ENCODE measurements at regions not wholly inside any gene's neighbourhood (a gene's known extent, or its start where the extent isn't known, plus 50 kb on each side); places are given as distances from the start of the nearest gene placed in this dataset.
"Not testable (repeated sequence)": the region's sequence is repeated elsewhere in the genome, so short reads cannot be mapped to it uniquely, and the experiment has no call there.

- not testable (repeated sequence) for H3K36me3 ChIP-seq; H3K27ac ChIP-seq; H3K9me3 ChIP-seq; ATAC-seq (ENCODE audit: insufficient number of reproducible peaks, low FRiP score, low read depth); H3K27me3 ChIP-seq (replicated peaks; ENCODE audit: insufficient read depth); DNase-seq (ENCODE audit: low spot score); H3K4me1 ChIP-seq (ENCODE audit: control insufficient read depth in 1 of 2, low read depth in 2 of 2); H3K4me3 ChIP-seq
Observed at GRCh38 chr3:75840160-75840559, 54.8 kb upstream of the ZNF717 start.

DNA sequence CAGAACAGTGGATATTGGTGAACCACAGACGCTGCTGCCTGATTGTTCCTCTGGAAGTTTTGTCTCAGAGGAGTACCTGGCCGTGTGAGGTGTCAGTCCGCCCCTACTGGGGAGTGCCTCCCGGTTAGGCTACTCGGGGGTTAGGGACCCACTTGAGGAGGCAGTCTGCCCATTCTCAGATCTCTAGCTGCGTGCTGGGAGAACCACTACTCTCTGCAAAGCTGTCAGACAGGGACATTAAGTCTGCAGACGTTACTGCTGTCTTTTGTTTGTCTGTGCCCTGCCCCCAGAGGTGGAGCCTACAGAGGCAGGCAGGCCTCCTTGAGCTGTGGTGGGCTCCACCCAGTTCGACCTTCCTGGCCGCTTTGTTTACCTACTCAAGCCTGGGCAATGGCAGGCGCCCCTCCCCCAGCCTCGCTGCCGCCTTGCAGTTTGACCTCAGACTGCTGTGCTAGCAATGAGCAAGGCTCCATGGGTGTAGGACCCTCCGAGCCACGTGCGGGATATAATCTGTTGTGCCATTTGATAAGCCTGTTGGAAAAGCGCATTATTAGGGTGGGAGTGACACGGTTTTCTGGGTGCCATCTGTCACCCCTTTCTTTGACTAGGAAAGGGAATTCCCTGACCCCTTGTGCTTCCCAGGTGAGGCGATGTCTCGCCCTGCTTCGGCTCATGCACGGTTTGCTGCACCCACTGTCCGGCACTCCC is 65.1 kb upstream of the ZNF717 start:
- not testable (repeated sequence) for ATAC-seq (ENCODE audit: insufficient number of reproducible peaks, low FRiP score, low read depth); H3K4me1 ChIP-seq (ENCODE audit: control insufficient read depth in 1 of 2, low read depth in 2 of 2); H3K36me3 ChIP-seq

GRCh38 chr3:75863130-75863529 is 77.8 kb upstream of the ZNF717 start:
- no peaks in the 10 kb centered on the region for H3K27me3 ChIP-seq (replicated peaks; ENCODE audit: insufficient read depth)
- ATAC-seq (ENCODE audit: insufficient number of reproducible peaks, low FRiP score, low read depth): no peak

More for the DNA sequence above, 65.1 kb upstream of the ZNF717 start:
- H3K27me3 ChIP-seq (replicated peaks; ENCODE audit: insufficient read depth); H3K9me3 ChIP-seq; H3K4me3 ChIP-seq; H3K27ac ChIP-seq; DNase-seq (ENCODE audit: low spot score): not testable (repeated sequence)

DNA sequence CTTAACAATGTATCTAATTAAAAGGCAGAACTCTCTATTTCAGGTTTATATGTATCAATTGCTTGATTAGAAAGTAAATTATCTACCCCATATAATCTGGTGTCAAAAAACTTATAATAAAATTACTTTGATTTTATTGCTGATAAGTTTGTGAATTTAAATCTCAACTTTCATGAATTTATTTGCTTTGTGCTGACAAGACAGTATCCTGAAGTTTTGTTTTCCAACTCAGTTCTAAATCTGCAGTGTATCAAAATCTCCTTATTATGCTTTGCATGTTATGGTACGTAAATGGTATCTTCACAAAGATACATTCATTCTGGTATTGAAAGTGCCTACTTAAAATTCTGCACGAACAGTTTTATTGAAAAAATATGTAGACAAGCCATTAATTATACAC is 78.5 kb upstream of the ZNF717 start:
- DNase-seq (ENCODE audit: low spot score): no peak
- ATAC-seq (ENCODE audit: insufficient number of reproducible peaks, low FRiP score, low read depth): no peak
- TF ChIP-seq, protein P1, sequence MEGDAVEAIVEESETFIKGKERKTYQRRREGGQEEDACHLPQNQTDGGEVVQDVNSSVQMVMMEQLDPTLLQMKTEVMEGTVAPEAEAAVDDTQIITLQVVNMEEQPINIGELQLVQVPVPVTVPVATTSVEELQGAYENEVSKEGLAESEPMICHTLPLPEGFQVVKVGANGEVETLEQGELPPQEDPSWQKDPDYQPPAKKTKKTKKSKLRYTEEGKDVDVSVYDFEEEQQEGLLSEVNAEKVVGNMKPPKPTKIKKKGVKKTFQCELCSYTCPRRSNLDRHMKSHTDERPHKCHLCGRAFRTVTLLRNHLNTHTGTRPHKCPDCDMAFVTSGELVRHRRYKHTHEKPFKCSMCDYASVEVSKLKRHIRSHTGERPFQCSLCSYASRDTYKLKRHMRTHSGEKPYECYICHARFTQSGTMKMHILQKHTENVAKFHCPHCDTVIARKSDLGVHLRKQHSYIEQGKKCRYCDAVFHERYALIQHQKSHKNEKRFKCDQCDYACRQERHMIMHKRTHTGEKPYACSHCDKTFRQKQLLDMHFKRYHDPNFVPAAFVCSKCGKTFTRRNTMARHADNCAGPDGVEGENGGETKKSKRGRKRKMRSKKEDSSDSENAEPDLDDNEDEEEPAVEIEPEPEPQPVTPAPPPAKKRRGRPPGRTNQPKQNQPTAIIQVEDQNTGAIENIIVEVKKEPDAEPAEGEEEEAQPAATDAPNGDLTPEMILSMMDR (IDR thresholded peaks at IDR 0.05): no peak
- H3K4me3 ChIP-seq: no peak overlapping the region
- H3K27ac ChIP-seq: no peak overlapping the region
- H3K36me3 ChIP-seq: no peaks in the 10 kb centered on the region
- H3K27me3 ChIP-seq (replicated peaks; ENCODE audit: insufficient read depth): no peaks in the 10 kb centered on the region
- H3K9me3 ChIP-seq: no peaks in the 10 kb centered on the region
- no peaks in the 10 kb centered on the region for H3K4me1 ChIP-seq (ENCODE audit: control insufficient read depth in 1 of 2, low read depth in 2 of 2)

More at GRCh38 chr3:75863130-75863529, 77.8 kb upstream of the ZNF717 start:
- Histone ChIP-seq H3K9me3 (no peaks in the 10 kb centered on the region), H3K4me3 (no peak overlapping the region), H3K4me1 (ENCODE audit: control insufficient read depth in 1 of 2, low read depth in 2 of 2) (no peaks in the 10 kb centered on the region), H3K27ac (no peak overlapping the region), H3K36me3 (no peaks in the 10 kb centered on the region)
- DNase-seq (ENCODE audit: low spot score): no peak
- TF ChIP-seq, protein P1 (IDR thresholded peaks at IDR 0.05): no peak

GRCh38 chr3:75883719-75884118 is 98.4 kb upstream of the ZNF717 start:
- not testable (repeated sequence) for H3K36me3 ChIP-seq; H3K9me3 ChIP-seq; ATAC-seq (ENCODE audit: insufficient number of reproducible peaks, low FRiP score, low read depth); H3K4me1 ChIP-seq (ENCODE audit: control insufficient read depth in 1 of 2, low read depth in 2 of 2); H3K4me3 ChIP-seq; H3K27ac ChIP-seq; DNase-seq (ENCODE audit: low spot score); H3K27me3 ChIP-seq (replicated peaks; ENCODE audit: insufficient read depth)

DNA sequence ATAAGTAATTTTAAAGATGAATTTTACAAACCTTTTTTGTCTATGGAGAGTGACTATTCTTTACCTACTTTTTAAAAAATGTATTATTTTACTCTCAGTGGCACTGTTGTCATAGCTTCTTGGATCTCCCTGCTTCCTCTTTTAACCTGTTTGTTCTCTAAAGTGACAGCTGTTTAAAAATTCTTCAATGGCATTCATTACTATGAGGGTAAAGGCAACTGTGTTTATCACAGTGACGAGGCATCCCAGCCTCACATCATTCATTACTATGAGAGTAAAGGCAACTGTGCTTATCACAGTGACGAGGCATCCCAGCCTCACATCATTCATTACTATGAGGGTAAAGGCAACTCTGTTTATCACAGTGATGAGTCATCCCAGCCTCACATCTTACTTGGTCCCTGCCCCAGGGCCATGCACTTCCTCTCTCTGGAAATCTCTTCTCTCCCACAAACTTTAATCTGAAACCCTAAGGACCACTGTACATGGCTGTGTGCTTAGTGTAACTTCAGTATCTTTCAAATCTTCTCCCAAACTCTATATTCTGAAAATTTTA is 101.7 kb upstream of the ZNF717 start:
- no peaks in the 10 kb centered on the region for H3K9me3 ChIP-seq
- ATAC-seq (ENCODE audit: insufficient number of reproducible peaks, low FRiP score, low read depth) (no peak), DNase-seq (ENCODE audit: low spot score) (no peak)
- no peak overlapping the region for H3K27ac ChIP-seq
- H3K27me3 ChIP-seq (replicated peaks; ENCODE audit: insufficient read depth): no peaks in the 10 kb centered on the region
- TF ChIP-seq, protein P1 (IDR thresholded peaks at IDR 0.05): no peak
- no peaks in the 10 kb centered on the region for H3K4me1 ChIP-seq (ENCODE audit: control insufficient read depth in 1 of 2, low read depth in 2 of 2)
- no peaks in the 10 kb centered on the region for H3K36me3 ChIP-seq
- H3K4me3 ChIP-seq: no peak overlapping the region

All from thoracic aorta (tissue), 2 donors.